ENCODE measurements at regions not wholly inside any gene's neighbourhood (a gene's known extent, or its start where the extent isn't known, plus 50 kb on each side); places are given as distances from the start of the nearest gene placed in this dataset.

DNA sequence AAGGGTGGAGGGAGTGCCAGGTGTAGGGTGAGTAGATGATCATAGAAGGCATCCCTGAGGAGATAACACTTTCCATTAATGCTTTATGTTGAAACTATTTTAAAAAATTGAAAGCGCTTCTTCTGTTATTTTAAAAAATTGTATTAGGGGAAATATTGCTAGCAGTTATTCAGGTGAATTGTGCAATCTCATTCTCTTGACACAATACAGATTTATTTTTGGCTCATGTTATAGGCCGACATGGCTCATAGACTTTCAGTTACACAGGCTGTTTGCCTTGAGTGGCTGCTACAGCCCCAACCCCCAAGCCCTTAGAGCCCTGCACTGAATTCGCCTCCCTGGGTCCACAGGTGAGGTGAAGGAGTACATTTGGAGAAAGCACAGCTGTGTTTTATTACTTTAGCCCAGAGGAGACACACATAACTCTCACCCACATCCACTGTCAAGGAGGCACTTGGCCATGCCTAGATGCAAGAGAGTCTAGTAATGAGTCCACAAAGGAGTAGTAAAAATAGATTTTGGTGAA, 228.2 kb downstream of the RFPL4B start:
- Histone ChIP-seq H3K27ac (ENCODE audit: low read depth, low read length, poor library complexity, severe bottlenecking) (no peak overlapping the region), H3K4me1 (ENCODE audit: insufficient read depth, low read length, severe bottlenecking) (no peaks in the 10 kb centered on the region), H3K79me2 (ENCODE audit: insufficient read depth, low read length) (no peaks in the 10 kb centered on the region), H3K9me2 (ENCODE audit: low read depth, low read length) (no peaks in the 10 kb centered on the region), H3F3A (ENCODE audit: insufficient read depth, low read length) (no peaks in the 10 kb centered on the region), H4K20me1 (ENCODE audit: insufficient read depth, low read length) (no peaks in the 10 kb centered on the region), H3K36me3 (ENCODE audit: insufficient read depth, low read length) (no peaks in the 10 kb centered on the region), H3K4me3 (ENCODE audit: low read depth, low read length, poor library complexity, severe bottlenecking) (no peak overlapping the region), H3K27me3 (ENCODE audit: insufficient read depth, low read length) (no peaks in the 10 kb centered on the region), H3K9ac (ENCODE audit: low read length) (no peak overlapping the region), H2AFZ (ENCODE audit: low read length) (no peak overlapping the region), H3K9me3 (ENCODE audit: low read length) (no peaks in the 10 kb centered on the region), H3K4me2 (ENCODE audit: low read length) (no peak overlapping the region)
- TF ChIP-seq, protein P1, sequence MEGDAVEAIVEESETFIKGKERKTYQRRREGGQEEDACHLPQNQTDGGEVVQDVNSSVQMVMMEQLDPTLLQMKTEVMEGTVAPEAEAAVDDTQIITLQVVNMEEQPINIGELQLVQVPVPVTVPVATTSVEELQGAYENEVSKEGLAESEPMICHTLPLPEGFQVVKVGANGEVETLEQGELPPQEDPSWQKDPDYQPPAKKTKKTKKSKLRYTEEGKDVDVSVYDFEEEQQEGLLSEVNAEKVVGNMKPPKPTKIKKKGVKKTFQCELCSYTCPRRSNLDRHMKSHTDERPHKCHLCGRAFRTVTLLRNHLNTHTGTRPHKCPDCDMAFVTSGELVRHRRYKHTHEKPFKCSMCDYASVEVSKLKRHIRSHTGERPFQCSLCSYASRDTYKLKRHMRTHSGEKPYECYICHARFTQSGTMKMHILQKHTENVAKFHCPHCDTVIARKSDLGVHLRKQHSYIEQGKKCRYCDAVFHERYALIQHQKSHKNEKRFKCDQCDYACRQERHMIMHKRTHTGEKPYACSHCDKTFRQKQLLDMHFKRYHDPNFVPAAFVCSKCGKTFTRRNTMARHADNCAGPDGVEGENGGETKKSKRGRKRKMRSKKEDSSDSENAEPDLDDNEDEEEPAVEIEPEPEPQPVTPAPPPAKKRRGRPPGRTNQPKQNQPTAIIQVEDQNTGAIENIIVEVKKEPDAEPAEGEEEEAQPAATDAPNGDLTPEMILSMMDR (IDR thresholded peaks at IDR 0.05; ENCODE audit: low read length) = no peak
- TF ChIP-seq EZH2 (IDR thresholded peaks at IDR 0.05; ENCODE audit: borderline replicate concordance, low read length) = no peak

DNA sequence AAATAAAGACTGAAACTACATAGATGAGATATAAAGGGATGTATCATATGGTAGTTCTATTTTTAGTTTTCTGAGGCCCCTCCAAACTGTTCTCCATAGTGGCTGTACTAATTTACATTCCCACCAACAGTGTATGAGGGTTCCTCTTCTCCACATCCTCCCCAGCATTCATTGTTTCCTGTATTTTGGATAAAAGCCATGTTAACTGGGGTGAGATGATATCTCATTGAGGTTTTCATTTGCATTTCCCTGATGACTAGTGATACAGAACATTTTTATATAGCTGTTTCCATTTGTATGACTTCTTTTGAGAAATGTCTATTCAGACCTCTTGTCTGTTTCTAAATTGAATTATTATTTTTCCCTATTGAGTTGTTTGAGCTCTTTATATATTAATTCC, 229.3 kb downstream of the RFPL4B start:
- Histone ChIP-seq H3K4me1 (ENCODE audit: insufficient read depth, low read length, severe bottlenecking) (no peaks in the 10 kb centered on the region), H3K27ac (ENCODE audit: low read depth, low read length, poor library complexity, severe bottlenecking) (no peak overlapping the region), H3K9me2 (ENCODE audit: low read depth, low read length) (no peaks in the 10 kb centered on the region), H4K20me1 (ENCODE audit: insufficient read depth, low read length) (no peaks in the 10 kb centered on the region), H3K27me3 (ENCODE audit: insufficient read depth, low read length) (no peaks in the 10 kb centered on the region), H3K9ac (ENCODE audit: low read length) (no peak overlapping the region), H2AFZ (ENCODE audit: low read length) (no peak overlapping the region), H3K4me3 (ENCODE audit: low read depth, low read length, poor library complexity, severe bottlenecking) (no peak overlapping the region), H3K79me2 (ENCODE audit: insufficient read depth, low read length) (no peaks in the 10 kb centered on the region), H3K4me2 (ENCODE audit: low read length) (no peak overlapping the region), H3K36me3 (ENCODE audit: insufficient read depth, low read length) (no peaks in the 10 kb centered on the region), H3K9me3 (ENCODE audit: low read length) (no peaks in the 10 kb centered on the region), H3F3A (ENCODE audit: insufficient read depth, low read length) (no peaks in the 10 kb centered on the region)
- no peak for TF ChIP-seq EZH2 (IDR thresholded peaks at IDR 0.05; ENCODE audit: borderline replicate concordance, low read length)
- TF ChIP-seq, protein P1 (IDR thresholded peaks at IDR 0.05; ENCODE audit: low read length) = no peak

DNA sequence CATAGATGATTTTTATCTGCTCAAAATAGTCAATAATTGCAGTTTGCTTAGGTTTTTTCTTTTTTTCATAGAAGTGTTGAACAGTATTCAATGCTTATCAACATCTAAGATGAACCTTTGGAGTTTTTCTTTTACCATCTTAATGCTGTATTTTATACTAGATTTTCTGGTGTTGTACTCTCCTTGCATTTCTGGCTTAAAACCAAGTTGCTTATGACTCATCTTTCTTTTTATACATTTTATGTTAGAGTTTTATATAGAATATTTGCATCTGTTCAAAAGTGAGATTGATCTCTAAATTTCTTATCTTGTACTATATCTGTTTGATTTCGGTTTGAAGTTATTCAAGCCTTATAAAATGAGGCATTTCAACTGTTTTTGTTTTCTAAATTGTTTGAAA, 232.5 kb downstream of the RFPL4B start:
- Histone ChIP-seq H3K27ac (ENCODE audit: low read depth, low read length, poor library complexity, severe bottlenecking) (no peak overlapping the region), H3K36me3 (ENCODE audit: insufficient read depth, low read length) (no peaks in the 10 kb centered on the region), H3K79me2 (ENCODE audit: insufficient read depth, low read length) (no peaks in the 10 kb centered on the region), H3K9ac (ENCODE audit: low read length) (no peak overlapping the region), H3K4me3 (ENCODE audit: low read depth, low read length, poor library complexity, severe bottlenecking) (no peak overlapping the region), H3K4me1 (ENCODE audit: insufficient read depth, low read length, severe bottlenecking) (no peaks in the 10 kb centered on the region), H3K4me2 (ENCODE audit: low read length) (no peak overlapping the region), H3F3A (ENCODE audit: insufficient read depth, low read length) (no peaks in the 10 kb centered on the region), H3K27me3 (ENCODE audit: insufficient read depth, low read length) (no peaks in the 10 kb centered on the region), H3K9me2 (ENCODE audit: low read depth, low read length) (no peaks in the 10 kb centered on the region), H2AFZ (ENCODE audit: low read length) (no peak overlapping the region), H3K9me3 (ENCODE audit: low read length) (no peaks in the 10 kb centered on the region), H4K20me1 (ENCODE audit: insufficient read depth, low read length) (no peaks in the 10 kb centered on the region)
- TF ChIP-seq, protein P1 (IDR thresholded peaks at IDR 0.05; ENCODE audit: low read length) = no peak
- TF ChIP-seq EZH2 (IDR thresholded peaks at IDR 0.05; ENCODE audit: borderline replicate concordance, low read length) = no peak
